IPS-15b (cell line): ENCODE measurements at regions not wholly inside any gene's neighbourhood (a gene's known extent, or its start where the extent isn't known, plus 50 kb on each side); places are given as distances from the start of the nearest gene placed in this dataset.
"Not testable (repeated sequence)": the region's sequence is repeated elsewhere in the genome, so short reads cannot be mapped to it uniquely, and the experiment has no call there.

Experiments
- H3K27me3 ChIP-seq: one replicate; pipeline ENCODE4 v1.6.1; 2013; ENCODE audit warnings: low read length; ENCODE audit not compliant: control insufficient read depth, insufficient read depth
- H3K36me3 ChIP-seq: one replicate; pipeline ENCODE4 v1.6.1; 2013; ENCODE audit warnings: low read length; ENCODE audit not compliant: control insufficient read depth, insufficient read depth
- H3K4me1 ChIP-seq: one replicate; pipeline ENCODE4 v1.6.1; 2013; ENCODE audit warnings: mild to moderate bottlenecking, low read length; ENCODE audit not compliant: control insufficient read depth, insufficient read depth
- H3K4me3 ChIP-seq: one replicate; pipeline ENCODE4 v1.5.1; 2013; ENCODE audit warnings: low read depth, low read length
- H3K9ac ChIP-seq: one replicate; pipeline ENCODE4 v1.6.1; 2013; ENCODE audit warnings: low read depth, mild to moderate bottlenecking, low read length
- H3K9me3 ChIP-seq: one replicate; pipeline ENCODE4 v1.6.1; 2013; ENCODE audit warnings: mild to moderate bottlenecking, low read length; ENCODE audit not compliant: control insufficient read depth, insufficient read depth

- Histone ChIP-seq H3K4me1 (peaks cover 9% of the 10 kb centered on the region), H3K9ac (no peak overlapping the region), H3K4me3 (no peak overlapping the region), H3K36me3 (no peaks in the 10 kb centered on the region), H3K27me3 (no peaks in the 10 kb centered on the region), H3K9me3 (no peaks in the 10 kb centered on the region)
Measured at GRCh38 chr2:153568105-153568504, 89.5 kb upstream of the RPRM start.

- no peak overlapping the region for H3K9ac ChIP-seq
- no peaks in the 10 kb centered on the region for H3K27me3 ChIP-seq
- H3K4me1 ChIP-seq, result no peaks in the 10 kb centered on the region
- no peaks in the 10 kb centered on the region for H3K36me3 ChIP-seq
- no peak overlapping the region for H3K4me3 ChIP-seq
- no peaks in the 10 kb centered on the region for H3K9me3 ChIP-seq
Measured at GRCh38 chr2:153575171-153575853, 96.8 kb upstream of the RPRM start.

- H3K9me3 ChIP-seq, result peaks cover 12% of the 10 kb centered on the region
- no peaks in the 10 kb centered on the region for H3K27me3 ChIP-seq
- H3K9ac ChIP-seq, result no peak overlapping the region
- no peaks in the 10 kb centered on the region for H3K4me1 ChIP-seq
- H3K36me3 ChIP-seq, result no peaks in the 10 kb centered on the region
- H3K4me3 ChIP-seq, result no peak overlapping the region
Measured at GRCh38 chr2:153584244-153584643, 105.7 kb upstream of the RPRM start.

GRCh38 chr2:153588408-153588807 lies 109.8 kb upstream of the RPRM start:
- Histone ChIP-seq H3K9me3 (peaks cover 12% of the 10 kb centered on the region), H3K36me3 (no peaks in the 10 kb centered on the region), H3K9ac (no peak overlapping the region), H3K27me3 (no peaks in the 10 kb centered on the region), H3K4me3 (no peak overlapping the region), H3K4me1 (no peaks in the 10 kb centered on the region)

GRCh38 chr2:153589586-153589985 lies 111.0 kb upstream of the RPRM start:
- H3K36me3 ChIP-seq, result no peaks in the 10 kb centered on the region
- H3K9me3 ChIP-seq, result peaks cover 12% of the 10 kb centered on the region
- H3K4me1 ChIP-seq, result no peaks in the 10 kb centered on the region
- no peaks in the 10 kb centered on the region for H3K27me3 ChIP-seq
- H3K4me3 ChIP-seq, result no peak overlapping the region
- H3K9ac ChIP-seq, result no peak overlapping the region

GRCh38 chr2:153593086-153593485 lies 114.5 kb upstream of the RPRM start:
- H3K9ac ChIP-seq, H3K4me3 ChIP-seq, H3K4me1 ChIP-seq, H3K27me3 ChIP-seq, H3K36me3 ChIP-seq, H3K9me3 ChIP-seq: not testable (repeated sequence)

- no peaks in the 10 kb centered on the region for H3K36me3 ChIP-seq
- no peak overlapping the region for H3K4me3 ChIP-seq
- H3K4me1 ChIP-seq, result peaks cover 3% of the 10 kb centered on the region
- H3K9ac ChIP-seq, result no peak overlapping the region
- H3K27me3 ChIP-seq, result no peaks in the 10 kb centered on the region
- H3K9me3 ChIP-seq, result no peaks in the 10 kb centered on the region
Measured at GRCh38 chr2:153595939-153596338, 117.4 kb upstream of the RPRM start.

- no peaks in the 10 kb centered on the region for H3K36me3 ChIP-seq
- no peaks in the 10 kb centered on the region for H3K9me3 ChIP-seq
- H3K9ac ChIP-seq, result no peak overlapping the region
- no peaks in the 10 kb centered on the region for H3K27me3 ChIP-seq
- no peak overlapping the region for H3K4me3 ChIP-seq
- H3K4me1 ChIP-seq, result no peaks in the 10 kb centered on the region
Measured at GRCh38 chr2:153601812-153602211, 123.2 kb upstream of the RPRM start.

- no peaks in the 10 kb centered on the region for H3K27me3 ChIP-seq
- no peak overlapping the region for H3K9ac ChIP-seq
- no peaks in the 10 kb centered on the region for H3K36me3 ChIP-seq
- no peaks in the 10 kb centered on the region for H3K9me3 ChIP-seq
- H3K4me3 ChIP-seq, result no peak overlapping the region
- no peaks in the 10 kb centered on the region for H3K4me1 ChIP-seq
Measured at GRCh38 chr2:153604133-153604532, 125.6 kb upstream of the RPRM start.

GRCh38 chr2:153606623-153607022 lies 128.1 kb upstream of the RPRM start:
- no peaks in the 10 kb centered on the region for H3K36me3 ChIP-seq
- no peak overlapping the region for H3K9ac ChIP-seq
- no peaks in the 10 kb centered on the region for H3K9me3 ChIP-seq
- H3K4me1 ChIP-seq, result no peaks in the 10 kb centered on the region
- no peak overlapping the region for H3K4me3 ChIP-seq
- H3K27me3 ChIP-seq, result no peaks in the 10 kb centered on the region

GRCh38 chr2:153622285-153622684 lies 143.7 kb upstream of the RPRM start:
- Histone ChIP-seq H3K4me1 (no peaks in the 10 kb centered on the region), H3K4me3 (no peak overlapping the region), H3K9me3 (no peaks in the 10 kb centered on the region), H3K9ac (no peak overlapping the region), H3K36me3 (no peaks in the 10 kb centered on the region), H3K27me3 (no peaks in the 10 kb centered on the region)

GRCh38 chr2:153623020-153623419 lies 144.5 kb upstream of the RPRM start:
- Histone ChIP-seq H3K4me1 (no peaks in the 10 kb centered on the region), H3K9me3 (no peaks in the 10 kb centered on the region), H3K36me3 (no peaks in the 10 kb centered on the region), H3K4me3 (no peak overlapping the region), H3K27me3 (no peaks in the 10 kb centered on the region), H3K9ac (no peak overlapping the region)
